SH-SY5Y (cell line): ENCODE measurements at regions not wholly inside any gene's neighbourhood (a gene's known extent, or its start where the extent isn't known, plus 50 kb on each side); places are given as distances from the start of the nearest gene placed in this dataset.

Experiments
- GATA2 ChIP-seq: IDR thresholded peaks from 2 replicates; pipeline ENCODE4 v1.6.1; 2011; ENCODE audit warnings: mild to moderate bottlenecking, low read depth, low read length
- GATA3 ChIP-seq: IDR thresholded peaks from 2 replicates; pipeline ENCODE4 v1.6.1; 2011; ENCODE audit warnings: low read depth, mild to moderate bottlenecking, low read length, moderate library complexity

DNA sequence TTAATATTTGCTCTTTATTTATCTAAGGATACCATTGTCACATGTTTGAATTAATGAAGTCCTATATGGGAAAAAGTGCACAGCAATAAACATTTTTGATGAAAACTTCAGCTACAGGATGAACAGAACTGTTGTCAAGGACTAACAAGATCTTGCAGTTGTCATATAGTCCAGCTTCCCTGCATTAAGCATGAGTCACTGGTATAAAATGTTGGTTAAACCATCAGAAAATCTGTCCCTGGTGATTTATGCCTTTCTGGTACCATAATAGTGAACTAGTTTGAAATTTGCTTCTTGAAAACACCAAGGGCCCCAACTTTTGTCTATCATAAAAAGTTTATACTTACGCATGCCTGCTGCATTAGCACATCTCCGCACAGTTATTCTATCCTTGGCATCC is 60.4 kb upstream of the RSPO3 start:
- TF ChIP-seq GATA3 (no peak), GATA2 (no peak)
